Stimulated activated CD8-positive, alpha-beta memory T cell treated with anti-CD3 and anti-CD28 coated beads, Interleukin-12 subunit alpha, Interleukin-12 subunit beta, amount 100 ng/mL, for 24 hours (primary cell): ENCODE measurements at regions not wholly inside any gene's neighbourhood (a gene's known extent, or its start where the extent isn't known, plus 50 kb on each side); places are given as distances from the start of the nearest gene placed in this dataset.

Experiments used
- DNase-seq: peaks from one replicate; pipeline ENCODE4 v3.0.0-alpha.2; 2020; ENCODE audit errors: extremely low read depth

- no peak for DNase-seq
Measured at GRCh38 chr9:8188723-8189407, 389.3 kb upstream of the DMAC1 start.

GRCh38 chr9:8186560-8186959 is 387.0 kb upstream of the DMAC1 start:
- DNase-seq, result no peak

- DNase-seq, result no peak
Measured at GRCh38 chr9:8183618-8184017, 384.0 kb upstream of the DMAC1 start.

GRCh38 chr9:8179381-8180053 is 379.9 kb upstream of the DMAC1 start:
- no peak for DNase-seq

GRCh38 chr9:8172000-8172399 is 372.4 kb upstream of the DMAC1 start:
- DNase-seq, result no peak

GRCh38 chr9:8168916-8169438 is 369.4 kb upstream of the DMAC1 start:
- DNase-seq, result no peak

GRCh38 chr9:8160787-8161186 is 361.2 kb upstream of the DMAC1 start:
- DNase-seq, result no peak

- DNase-seq, result no peak
Measured at GRCh38 chr9:8158574-8158973, 359.0 kb upstream of the DMAC1 start.

GRCh38 chr9:8157683-8158324 is 358.2 kb upstream of the DMAC1 start:
- no peak for DNase-seq

- DNase-seq, result no peak
Measured at GRCh38 chr9:8156346-8156745, 356.8 kb upstream of the DMAC1 start.

- DNase-seq, result no peak
Measured at GRCh38 chr9:8155706-8156105, 356.1 kb upstream of the DMAC1 start.

GRCh38 chr9:8143677-8144076 is 344.1 kb upstream of the DMAC1 start:
- DNase-seq, result no peak

- no peak for DNase-seq
Measured at GRCh38 chr9:8140557-8140956, 341.0 kb upstream of the DMAC1 start.

- no peak for DNase-seq
Measured at GRCh38 chr9:8139756-8140155, 340.2 kb upstream of the DMAC1 start.

- no peak for DNase-seq
Measured at GRCh38 chr9:8136477-8136876, 336.9 kb upstream of the DMAC1 start.

- no peak for DNase-seq
Measured at GRCh38 chr9:8134635-8135034, 335.1 kb upstream of the DMAC1 start.

- no peak for DNase-seq
Measured at GRCh38 chr9:8133606-8134005, 334.0 kb upstream of the DMAC1 start.

GRCh38 chr9:8115570-8115969 is 316.0 kb upstream of the DMAC1 start:
- DNase-seq, result no peak

GRCh38 chr9:8114826-8115225 is 315.2 kb upstream of the DMAC1 start:
- DNase-seq, result no peak

- no peak for DNase-seq
Measured at GRCh38 chr9:8106362-8106761, 306.8 kb upstream of the DMAC1 start.

GRCh38 chr9:8101607-8102006 is 302.0 kb upstream of the DMAC1 start:
- no peak for DNase-seq

- no peak for DNase-seq
Measured at GRCh38 chr9:8096091-8096490, 296.5 kb upstream of the DMAC1 start.

- DNase-seq, result no peak
Measured at GRCh38 chr9:8095672-8096086, 296.1 kb upstream of the DMAC1 start.
